Natural killer cell treated with Interleukin-12 subunit alpha and Interleukin-12 subunit beta and Interleukin-15 and Interleukin-18, amount 100 ng/mL, for 72 hours (primary cell): ENCODE measurements at regions not wholly inside any gene's neighbourhood (a gene's known extent, or its start where the extent isn't known, plus 50 kb on each side); places are given as distances from the start of the nearest gene placed in this dataset.
A peak's percentile ranks its signal among the peaks of the same experiment; 100 is the strongest.

Source experiments
- ATAC-seq, 2 donors: fragments of 150-1000 bp; cut with Tn5 transposase in 1 of 2; sonication (Bioruptor Pico), chemical (Tn5 transposase) in 1 of 2; 2 replicates each; pipeline ENCODE4 v1.10.0; 2021
- DNase-seq: peaks from one replicate; pipeline ENCODE4 v3.0.0; 2022; ENCODE audit warnings: low spot score
- H3K27ac Mint-ChIP-seq, 2 donors: 1 replicate in 1 of 2; 2 replicates in 1 of 2; pipeline ENCODE4 v1.8.0; 2022; ENCODE audit warnings: mixed read lengths in 2 of 2, mild to moderate bottlenecking in 1 of 2, moderate library complexity in 1 of 2
- H3K27me3 Mint-ChIP-seq, 2 donors: 1 replicate in 1 of 2; 2 replicates in 1 of 2; pipeline ENCODE4 v1.8.0; 2022; ENCODE audit warnings: mixed read lengths in 2 of 2
- H3K36me3 Mint-ChIP-seq: one replicate; pipeline ENCODE4 v1.8.0; 2022; ENCODE audit warnings: mixed read lengths
- H3K4me1 Mint-ChIP-seq, 2 donors: 1 replicate in 1 of 2; 2 replicates in 1 of 2; pipeline ENCODE4 v1.8.0; 2022; ENCODE audit warnings: low read depth in 2 of 2, mixed read lengths in 2 of 2, mild to moderate bottlenecking in 1 of 2
- H3K4me3 Mint-ChIP-seq: one replicate; pipeline ENCODE4 v1.8.0; 2022; ENCODE audit warnings: mixed read lengths
- H3K9me3 Mint-ChIP-seq: 2 replicates; pipeline ENCODE4 v1.8.0; 2022; ENCODE audit warnings: mixed read lengths

GRCh38 chr4:152117520-152117919 is 356.7 kb upstream of the GATB start:
- Mint-ChIP-seq H3K4me1 (peaks cover 27 to 43% of the 10 kb centered on the region in 2 donors), H3K36me3 (no peaks in the 10 kb centered on the region), H3K27me3 (no peaks in the 10 kb centered on the region), H3K9me3 (no peaks in the 10 kb centered on the region), H3K4me3 (no peak overlapping the region), H3K27ac (no peak overlapping the region)
- DNase-seq (no peak), ATAC-seq (no peak)

GRCh38 chr4:152117054-152117453 is 356.2 kb upstream of the GATB start:
- H3K36me3 Mint-ChIP-seq, result no peaks in the 10 kb centered on the region
- peak overlapping the region; percentile 61 for H3K4me3 Mint-ChIP-seq
- DNase-seq (no peak), ATAC-seq (no peak)
- H3K27ac Mint-ChIP-seq, result peak overlapping the region; percentile 58 to 64
- H3K9me3 Mint-ChIP-seq, result no peaks in the 10 kb centered on the region
- peaks cover 27 to 47% of the 10 kb centered on the region in 2 donors for H3K4me1 Mint-ChIP-seq
- no peaks in the 10 kb centered on the region for H3K27me3 Mint-ChIP-seq

GRCh38 chr4:152115794-152116193 is 355.0 kb upstream of the GATB start:
- no peak for ATAC-seq
- H3K9me3 Mint-ChIP-seq, result no peaks in the 10 kb centered on the region
- no peaks in the 10 kb centered on the region for H3K27me3 Mint-ChIP-seq
- H3K36me3 Mint-ChIP-seq, result no peaks in the 10 kb centered on the region
- H3K4me1 Mint-ChIP-seq, result peaks cover 27 to 47% of the 10 kb centered on the region in 2 donors
- peak overlapping the region; percentile 61 for H3K4me3 Mint-ChIP-seq
- DNase-seq, result no peak
- H3K27ac Mint-ChIP-seq, result peak overlapping the region; percentile 58 to 64

- DNase-seq, result no peak
- Mint-ChIP-seq H3K4me3 (peak overlapping the region; percentile 20), H3K27me3 (no peaks in the 10 kb centered on the region), H3K36me3 (no peaks in the 10 kb centered on the region), H3K4me1 (peaks cover 27 to 47% of the 10 kb centered on the region in 2 donors), H3K9me3 (no peaks in the 10 kb centered on the region), H3K27ac (peak overlapping the region; percentile 58 to 64)
- ATAC-seq, result no peak
Observed at GRCh38 chr4:152115118-152115517, 354.3 kb upstream of the GATB start.

- Mint-ChIP-seq H3K4me1 (peaks cover 27 to 47% of the 10 kb centered on the region in 2 donors), H3K9me3 (no peaks in the 10 kb centered on the region), H3K36me3 (no peaks in the 10 kb centered on the region), H3K27me3 (no peaks in the 10 kb centered on the region), H3K4me3 (no peak overlapping the region), H3K27ac (peak overlapping the region in 1 of 2 donors; percentile 58)
- no peak for ATAC-seq
- DNase-seq, result no peak
Observed at GRCh38 chr4:152114562-152114961, 353.8 kb upstream of the GATB start.

- H3K9me3 Mint-ChIP-seq, result no peaks in the 10 kb centered on the region
- H3K4me3 Mint-ChIP-seq, result no peak overlapping the region
- ATAC-seq (peak; percentile 79 to 80), DNase-seq (no peak)
- no peaks in the 10 kb centered on the region for H3K36me3 Mint-ChIP-seq
- peaks cover 27 to 47% of the 10 kb centered on the region in 2 donors for H3K4me1 Mint-ChIP-seq
- no peaks in the 10 kb centered on the region for H3K27me3 Mint-ChIP-seq
- peak overlapping the region in 1 of 2 donors; percentile 58 for H3K27ac Mint-ChIP-seq
Observed at GRCh38 chr4:152112887-152113286, 352.1 kb upstream of the GATB start.

GRCh38 chr4:152112190-152112589 is 351.4 kb upstream of the GATB start:
- peaks cover 27 to 48% of the 10 kb centered on the region in 2 donors for H3K4me1 Mint-ChIP-seq
- H3K36me3 Mint-ChIP-seq, result no peaks in the 10 kb centered on the region
- H3K9me3 Mint-ChIP-seq, result no peaks in the 10 kb centered on the region
- peak overlapping the region in 1 of 2 donors; percentile 58 for H3K27ac Mint-ChIP-seq
- ATAC-seq (no peak), DNase-seq (no peak)
- no peak overlapping the region for H3K4me3 Mint-ChIP-seq
- no peaks in the 10 kb centered on the region for H3K27me3 Mint-ChIP-seq

- Mint-ChIP-seq H3K36me3 (no peaks in the 10 kb centered on the region), H3K27me3 (no peaks in the 10 kb centered on the region), H3K27ac (no peak overlapping the region), H3K9me3 (no peaks in the 10 kb centered on the region), H3K4me3 (no peak overlapping the region), H3K4me1 (peaks cover 23 to 44% of the 10 kb centered on the region in 2 donors)
- DNase-seq, result no peak
- ATAC-seq, result no peak
Observed at GRCh38 chr4:152110780-152111179, 350.0 kb upstream of the GATB start.

- Mint-ChIP-seq H3K27me3 (no peaks in the 10 kb centered on the region), H3K9me3 (no peaks in the 10 kb centered on the region), H3K36me3 (no peaks in the 10 kb centered on the region), H3K4me1 (peaks cover 21 to 40% of the 10 kb centered on the region in 2 donors), H3K4me3 (no peak overlapping the region), H3K27ac (no peak overlapping the region)
- no peak for DNase-seq
- ATAC-seq, result no peak
Observed at GRCh38 chr4:152109531-152110509, 349.0 kb upstream of the GATB start.

- peaks cover 22 to 40% of the 10 kb centered on the region in 2 donors for H3K4me1 Mint-ChIP-seq
- no peak overlapping the region for H3K4me3 Mint-ChIP-seq
- no peaks in the 10 kb centered on the region for H3K36me3 Mint-ChIP-seq
- no peak for ATAC-seq
- H3K9me3 Mint-ChIP-seq, result no peaks in the 10 kb centered on the region
- no peak for DNase-seq
- H3K27ac Mint-ChIP-seq, result no peak overlapping the region
- no peaks in the 10 kb centered on the region for H3K27me3 Mint-ChIP-seq
Observed at GRCh38 chr4:152107736-152108500, 347.1 kb upstream of the GATB start.

GRCh38 chr4:152106781-152107321 is 346.0 kb upstream of the GATB start:
- Mint-ChIP-seq H3K27ac (peak overlapping the region in 1 of 2 donors; percentile 53), H3K27me3 (no peaks in the 10 kb centered on the region), H3K4me1 (peaks cover 28 to 43% of the 10 kb centered on the region in 2 donors)

GRCh38 chr4:152106113-152106763 is 345.4 kb upstream of the GATB start:
- Mint-ChIP-seq H3K36me3 (no peaks in the 10 kb centered on the region), H3K4me1 (peaks cover 34 to 50% of the 10 kb centered on the region in 2 donors), H3K27me3 (no peaks in the 10 kb centered on the region), H3K9me3 (no peaks in the 10 kb centered on the region), H3K4me3 (peak overlapping the region; percentile 30), H3K27ac (peak overlapping the region; percentile 53 to 62)
- no peak for ATAC-seq
- no peak for DNase-seq

More at GRCh38 chr4:152106781-152107321, 346.0 kb upstream of the GATB start:
- ATAC-seq (no peak), DNase-seq (no peak)
- H3K4me3 Mint-ChIP-seq, result no peak overlapping the region
- H3K9me3 Mint-ChIP-seq, result no peaks in the 10 kb centered on the region
- H3K36me3 Mint-ChIP-seq, result no peaks in the 10 kb centered on the region

GRCh38 chr4:152104901-152105357 is 344.1 kb upstream of the GATB start:
- DNase-seq (no peak), ATAC-seq (no peak)
- Mint-ChIP-seq H3K36me3 (no peaks in the 10 kb centered on the region), H3K4me1 (peaks cover 47 to 63% of the 10 kb centered on the region in 2 donors), H3K27me3 (no peaks in the 10 kb centered on the region), H3K4me3 (no peak overlapping the region), H3K9me3 (no peaks in the 10 kb centered on the region), H3K27ac (no peak overlapping the region)
